GM21423 (cell line): ENCODE measurements at regions not wholly inside any gene's neighbourhood (a gene's known extent, or its start where the extent isn't known, plus 50 kb on each side); places are given as distances from the start of the nearest gene placed in this dataset.
A peak's percentile ranks its signal among the peaks of the same experiment; 100 is the strongest.
"Not testable (repeated sequence)": the region's sequence is repeated elsewhere in the genome, so short reads cannot be mapped to it uniquely, and the experiment has no call there.

Experiments
- ATAC-seq: cut with Tn5 transposase; IDR thresholded peaks from one replicate; pipeline ENCODE4 v1.9.1; 2021; ENCODE audit warnings: mild to moderate bottlenecking, moderate library complexity; ENCODE audit not compliant: unreplicated experiment

DNA sequence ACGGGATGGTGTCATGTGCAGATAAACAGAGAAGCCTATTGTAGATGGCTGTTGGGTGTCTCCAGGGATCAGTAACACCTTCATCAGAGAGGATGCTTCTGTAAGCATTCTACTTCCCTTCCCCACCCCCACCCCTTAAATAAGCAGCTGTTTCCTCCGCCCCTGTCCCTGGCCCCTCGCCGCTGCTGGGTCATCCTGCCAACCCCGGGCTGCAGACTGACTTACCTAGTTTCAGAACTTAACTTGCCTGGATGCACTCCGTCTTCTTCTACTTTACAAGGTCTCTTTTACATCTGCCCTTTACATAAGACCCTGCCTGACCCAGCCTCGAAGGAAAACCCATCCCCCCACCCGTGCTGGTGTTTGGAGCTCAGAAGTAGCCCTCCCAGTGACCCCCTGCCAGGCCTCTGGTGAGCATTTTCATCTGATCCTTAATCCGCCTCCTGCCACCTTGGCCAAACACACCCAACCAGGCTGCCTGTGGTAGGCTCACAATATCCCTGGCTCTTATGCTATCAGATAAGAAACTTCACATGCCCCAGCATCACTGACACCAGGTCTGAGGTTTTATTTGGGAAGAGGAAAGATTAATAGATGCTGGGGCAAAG, 103.0 kb upstream of the HES1 start:
- no peak for ATAC-seq

DNA sequence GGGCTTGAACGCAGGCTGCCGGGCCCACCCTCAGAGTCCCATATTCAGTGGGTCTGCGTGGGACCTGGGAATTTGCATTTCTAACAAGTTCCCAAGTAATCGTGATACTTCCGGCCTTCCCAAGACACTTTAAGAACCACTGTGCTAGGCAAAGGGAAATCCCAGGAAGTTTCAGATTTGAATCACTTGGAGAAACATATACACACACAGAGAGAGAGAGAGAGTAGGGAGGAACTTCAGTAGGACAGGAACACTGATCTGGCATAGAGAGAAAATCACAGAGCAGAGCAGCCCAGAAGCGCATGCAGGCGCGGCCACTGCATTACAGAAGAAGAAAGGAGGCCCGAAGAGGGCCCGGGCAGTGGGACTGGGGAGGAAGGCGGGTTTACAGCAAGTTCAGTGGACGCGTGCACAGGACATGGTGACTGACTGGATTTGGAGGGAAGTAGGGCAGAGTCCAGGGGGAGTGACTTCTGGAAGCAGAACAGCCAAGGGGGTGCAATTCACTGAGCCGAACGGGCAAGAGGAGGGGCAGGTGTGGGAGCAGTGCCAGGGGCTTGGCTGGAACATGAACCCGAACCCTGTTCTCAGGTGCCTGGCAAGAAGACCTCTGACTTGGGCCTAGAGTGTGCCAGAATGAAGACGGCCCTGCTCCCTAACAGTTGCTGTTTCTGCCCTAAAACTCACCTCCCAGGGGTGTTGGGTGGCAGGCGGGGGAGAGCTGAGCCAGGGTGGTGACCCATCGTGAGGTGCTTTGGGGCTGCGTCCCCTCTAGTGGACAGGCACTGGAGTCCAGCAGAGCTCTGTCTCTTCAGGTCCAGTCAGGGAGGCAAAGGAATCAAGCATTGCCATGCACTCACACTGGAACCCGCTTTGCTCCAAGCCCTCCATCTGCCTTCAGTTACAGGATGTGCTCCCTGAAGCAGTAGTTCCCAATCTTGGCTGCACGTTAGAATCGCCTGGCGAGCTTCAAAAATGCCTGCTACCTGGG, 101.3 kb upstream of the HES1 start:
- no peak for ATAC-seq

DNA sequence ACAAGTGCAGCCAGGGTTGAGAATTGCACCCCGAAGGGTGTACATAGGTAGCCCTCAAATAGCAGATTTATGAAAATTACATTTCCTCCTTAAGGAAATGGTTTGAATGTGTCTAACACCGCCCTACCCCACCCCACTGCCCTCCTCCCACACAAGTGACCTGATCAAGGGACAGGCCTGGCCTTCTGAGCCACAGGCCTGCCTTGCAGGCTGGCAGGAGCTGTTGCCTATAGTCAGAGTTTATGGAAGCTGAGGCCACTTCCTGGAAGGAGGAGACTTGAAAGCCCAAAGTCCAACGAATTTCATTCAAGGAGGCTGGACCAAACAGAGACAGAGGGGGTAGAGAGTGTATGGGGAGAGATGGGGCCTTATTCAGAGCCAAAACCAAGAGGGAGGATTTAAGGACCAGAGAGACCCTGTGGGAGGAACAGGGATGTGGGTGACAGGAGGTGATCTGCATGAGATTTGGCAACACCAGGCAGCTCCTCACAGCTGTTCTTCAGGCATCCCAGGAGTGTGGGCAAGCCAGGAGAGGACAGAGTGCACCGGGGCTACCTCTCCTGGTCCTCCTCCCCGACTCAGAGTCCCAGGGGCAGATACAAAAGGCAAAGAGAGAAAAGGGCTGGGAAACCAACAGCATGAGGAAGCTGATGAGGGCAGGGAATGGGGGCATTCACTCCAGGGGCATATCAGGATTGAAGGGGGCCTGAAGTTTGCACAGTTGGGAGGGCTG, 100.4 kb upstream of the HES1 start:
- ATAC-seq = no peak

DNA sequence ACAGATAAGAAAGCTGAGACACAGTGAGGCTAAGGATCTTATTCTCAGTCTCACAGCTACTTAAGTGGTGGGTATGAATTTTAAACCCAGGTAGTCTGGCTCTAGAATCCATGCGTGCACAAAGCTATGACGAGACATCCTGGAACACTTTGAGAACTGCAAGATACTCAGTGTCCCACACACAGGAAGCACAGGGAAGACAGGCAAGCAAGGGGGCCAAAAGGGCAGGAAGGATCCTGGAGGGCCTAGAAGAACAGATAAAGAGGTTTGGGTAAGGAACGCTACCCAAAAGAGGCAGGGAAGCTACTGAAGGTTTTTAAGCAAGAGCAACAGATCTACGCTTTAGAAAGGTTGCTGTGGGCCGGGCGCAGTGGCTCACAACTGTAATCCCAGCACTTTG, 99.1 kb upstream of the HES1 start:
- no peak for ATAC-seq

DNA sequence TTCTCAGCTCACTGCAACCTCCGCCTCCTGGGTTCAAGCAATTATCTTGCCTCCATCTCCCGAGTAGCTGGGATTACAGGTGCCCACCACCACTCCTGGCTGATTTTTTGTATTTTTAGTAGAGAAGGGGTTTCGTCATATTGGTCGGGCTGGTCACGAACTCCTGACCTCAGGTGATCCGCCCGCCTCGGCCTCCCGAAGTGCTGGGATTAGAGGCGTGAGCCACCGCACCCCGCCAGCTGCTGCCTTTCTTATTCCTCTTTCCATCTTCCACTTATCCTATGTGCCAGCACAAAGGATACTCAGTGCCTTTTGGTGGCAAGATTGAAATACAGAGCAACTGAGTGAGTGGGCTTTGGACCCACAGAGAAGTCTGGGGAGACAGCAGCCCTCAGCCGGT, 97.6 kb upstream of the HES1 start:
- not testable (repeated sequence) for ATAC-seq

DNA sequence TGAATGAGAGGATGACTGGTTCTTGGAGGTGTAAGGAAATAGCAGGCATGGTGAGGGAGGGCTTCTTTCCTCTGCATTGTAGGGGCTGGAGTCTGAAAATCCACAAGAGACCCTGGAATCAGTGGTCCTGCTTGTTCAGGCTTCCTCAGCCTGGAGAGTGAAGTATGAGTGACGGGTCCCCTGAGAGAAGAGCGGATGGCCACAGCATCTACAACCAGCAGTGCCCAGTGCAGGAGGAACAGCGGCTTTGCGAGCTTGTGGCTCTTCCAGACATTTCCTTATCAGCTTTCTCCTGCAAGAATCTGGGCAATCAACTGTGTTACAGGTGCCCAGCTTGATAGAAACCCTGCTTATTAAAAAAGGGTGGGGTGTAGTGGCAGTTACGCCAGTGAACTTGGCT, 97.0 kb upstream of the HES1 start:
- ATAC-seq = no peak

DNA sequence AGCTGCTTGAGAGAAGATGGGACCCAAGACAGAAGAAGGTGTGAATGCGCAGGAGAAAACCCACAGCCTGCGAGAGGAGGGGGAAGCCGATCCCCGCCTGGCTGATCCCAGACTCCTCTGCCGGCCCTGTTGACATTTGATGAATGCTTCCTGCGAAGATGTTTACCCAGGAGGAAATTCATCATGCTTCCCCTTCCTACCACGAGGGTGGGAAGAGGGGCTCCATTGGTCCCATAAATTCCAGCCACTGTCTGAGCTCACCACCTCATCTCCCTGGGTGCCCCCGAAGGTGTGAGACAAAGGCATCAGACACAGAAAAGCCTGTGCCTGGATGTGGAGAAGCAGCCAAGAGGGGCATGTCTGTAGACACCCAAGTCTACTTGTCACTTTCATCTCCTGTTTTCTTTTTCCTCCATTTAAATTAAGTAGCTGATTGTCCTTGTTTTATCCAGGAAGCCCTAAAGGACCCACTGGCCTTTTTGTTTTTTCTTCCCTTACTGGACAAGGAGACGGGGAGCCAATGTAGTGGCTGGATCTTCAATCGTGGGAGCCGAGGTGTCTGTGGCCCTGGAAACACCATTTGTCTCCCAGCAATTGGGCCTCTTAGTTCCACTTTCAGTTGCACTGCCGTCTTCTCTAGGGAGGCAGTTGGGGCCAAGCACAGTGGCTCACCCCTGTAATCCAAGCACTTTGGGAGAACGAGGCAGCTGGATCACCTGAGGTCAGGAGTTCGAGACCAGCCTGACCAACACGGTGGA, 95.3 kb upstream of the HES1 start:
- no peak for ATAC-seq

DNA sequence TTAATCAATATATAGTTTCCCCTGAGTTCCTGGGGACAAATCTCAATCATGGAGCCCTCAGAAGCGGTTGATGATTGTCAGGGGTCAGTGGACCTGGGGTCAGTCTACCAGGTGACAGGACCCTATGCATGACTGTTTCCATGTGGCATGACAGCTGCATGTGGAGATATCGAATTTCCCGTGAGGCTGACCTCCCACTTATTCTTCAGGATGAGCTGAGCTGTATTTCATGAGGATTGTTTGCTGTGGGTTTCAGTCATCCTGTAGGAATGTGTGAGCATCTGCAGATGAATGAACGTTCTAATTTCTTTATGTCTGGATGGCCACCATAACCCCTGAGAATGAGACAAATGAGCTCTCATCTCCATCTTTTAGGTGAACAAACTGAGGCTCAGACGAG, 93.0 kb upstream of the HES1 start:
- no peak for ATAC-seq

DNA sequence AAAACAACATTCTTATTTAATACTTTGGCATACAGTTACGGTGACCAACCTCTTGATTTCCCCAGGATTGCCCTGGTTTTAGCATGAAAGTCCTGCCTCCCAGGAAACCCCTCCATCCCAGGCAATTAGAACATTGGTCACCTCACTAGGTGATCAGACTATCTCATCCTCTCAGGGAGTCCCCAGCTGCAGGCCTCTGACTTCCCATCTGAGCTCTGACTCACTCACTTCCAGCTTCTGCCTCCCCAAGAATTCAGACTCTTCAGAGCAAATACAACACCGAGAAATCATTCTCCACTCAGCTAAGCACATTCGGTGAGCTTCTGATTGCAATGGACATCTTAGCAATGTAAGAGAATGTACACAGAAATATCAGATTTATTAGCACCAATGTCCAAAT, 92.4 kb upstream of the HES1 start:
- ATAC-seq = no peak

DNA sequence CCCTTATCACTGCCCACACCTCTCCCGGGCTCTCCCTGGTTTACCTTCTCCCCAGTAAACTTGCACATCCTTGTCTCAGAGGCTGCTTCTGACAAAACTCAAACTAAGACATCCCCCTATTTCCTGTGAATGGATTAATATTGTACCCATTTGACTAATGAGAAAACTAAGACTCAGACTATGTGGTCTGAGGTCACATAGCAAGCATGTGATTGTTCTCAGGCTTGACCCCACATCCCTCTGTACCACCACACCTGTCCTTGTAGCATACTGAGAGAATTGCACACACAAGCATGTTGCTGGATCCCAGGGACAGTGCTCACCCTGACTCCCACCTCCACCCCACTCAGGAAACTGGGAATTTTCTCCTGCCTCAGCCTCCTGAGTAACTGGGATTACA, 90.7 kb upstream of the HES1 start:
- peak; percentile 89 for ATAC-seq

DNA sequence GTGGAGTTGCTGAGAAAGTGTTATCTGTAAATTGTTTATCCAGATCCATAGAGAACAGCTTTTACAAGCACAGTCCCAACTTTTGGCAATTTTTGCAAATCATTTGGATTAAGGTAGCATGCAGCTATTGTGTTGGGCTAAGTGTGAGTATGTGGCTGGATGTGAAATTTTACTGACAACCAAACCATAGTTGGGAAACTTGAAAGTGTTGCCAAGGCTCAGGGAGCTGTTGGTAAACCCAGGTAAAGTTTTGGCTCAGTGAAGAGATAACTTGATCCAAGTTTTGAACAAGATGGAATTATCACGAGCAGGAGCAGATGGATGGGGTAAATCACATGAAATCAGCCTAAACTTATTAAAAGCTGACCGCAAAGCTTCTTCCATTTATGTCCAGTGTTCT, 90.0 kb upstream of the HES1 start:
- ATAC-seq = no peak

DNA sequence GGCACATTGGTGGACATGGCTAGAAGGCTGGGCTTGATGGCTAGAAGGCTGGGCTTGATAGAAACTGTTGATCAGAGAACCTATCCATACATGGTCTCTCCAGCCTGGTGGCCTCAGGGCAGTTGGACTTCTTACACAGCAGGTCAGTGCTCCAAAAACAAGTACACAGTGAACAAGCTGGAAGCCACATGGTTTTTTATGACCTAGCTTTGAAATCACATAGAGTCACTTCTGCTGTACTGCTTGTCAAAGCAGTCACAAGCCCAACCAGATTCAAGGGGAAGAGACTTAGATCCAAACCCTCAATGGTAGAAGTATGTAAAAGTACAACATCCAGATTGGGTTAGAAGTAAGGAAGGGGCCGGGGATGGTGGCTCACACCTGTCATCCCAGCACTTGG, 89.4 kb upstream of the HES1 start:
- no peak for ATAC-seq

DNA sequence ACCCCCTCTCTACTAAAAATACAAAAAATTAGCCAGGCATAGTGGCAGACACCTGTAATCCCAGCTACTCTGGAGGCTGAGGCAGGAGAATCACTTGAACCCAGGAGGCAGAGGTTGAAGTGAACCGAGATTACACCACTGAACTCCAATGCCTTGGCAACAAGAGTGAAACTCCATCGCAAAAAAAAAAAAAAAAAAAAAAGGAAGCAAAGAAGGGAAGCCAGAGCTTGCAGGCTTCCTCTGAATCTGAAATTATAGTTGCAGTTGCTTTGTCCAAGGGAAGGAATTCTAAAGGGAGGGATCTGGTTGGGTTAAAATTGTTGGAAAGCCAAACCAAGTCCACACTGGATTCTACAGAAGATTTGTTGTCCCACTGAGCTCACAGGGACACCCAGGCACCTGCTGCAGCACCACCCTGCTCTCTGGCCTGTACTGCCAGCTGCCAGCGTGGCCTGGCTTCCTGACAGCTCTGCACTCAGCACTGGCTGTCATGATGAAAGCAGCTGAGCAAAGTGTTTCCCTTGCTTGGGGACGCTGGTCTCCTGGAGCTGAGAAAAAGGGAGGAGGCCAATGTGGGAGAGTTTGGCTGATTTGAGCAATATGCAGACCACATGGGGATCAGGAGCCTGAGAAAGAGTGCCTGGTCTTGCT, 88.8 kb upstream of the HES1 start:
- no peak for ATAC-seq

DNA sequence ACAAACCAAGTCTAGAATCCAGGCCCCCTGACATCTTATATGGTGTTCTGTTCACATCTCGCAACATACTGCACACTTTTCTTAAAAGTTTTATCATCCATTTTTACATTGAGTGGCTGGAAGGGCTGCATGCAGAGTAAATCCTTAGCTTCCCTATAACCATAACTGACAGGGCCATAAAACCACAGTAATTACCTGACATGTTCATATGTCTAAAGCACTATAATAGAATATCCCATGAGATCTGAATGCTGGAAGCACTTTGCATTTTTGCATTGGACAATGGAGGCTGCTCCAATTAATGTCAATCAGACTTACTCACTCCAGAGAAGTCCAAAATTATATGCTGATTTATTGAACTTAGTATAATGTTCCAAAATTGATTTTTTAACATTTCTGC, 86.6 kb upstream of the HES1 start:
- ATAC-seq = no peak

DNA sequence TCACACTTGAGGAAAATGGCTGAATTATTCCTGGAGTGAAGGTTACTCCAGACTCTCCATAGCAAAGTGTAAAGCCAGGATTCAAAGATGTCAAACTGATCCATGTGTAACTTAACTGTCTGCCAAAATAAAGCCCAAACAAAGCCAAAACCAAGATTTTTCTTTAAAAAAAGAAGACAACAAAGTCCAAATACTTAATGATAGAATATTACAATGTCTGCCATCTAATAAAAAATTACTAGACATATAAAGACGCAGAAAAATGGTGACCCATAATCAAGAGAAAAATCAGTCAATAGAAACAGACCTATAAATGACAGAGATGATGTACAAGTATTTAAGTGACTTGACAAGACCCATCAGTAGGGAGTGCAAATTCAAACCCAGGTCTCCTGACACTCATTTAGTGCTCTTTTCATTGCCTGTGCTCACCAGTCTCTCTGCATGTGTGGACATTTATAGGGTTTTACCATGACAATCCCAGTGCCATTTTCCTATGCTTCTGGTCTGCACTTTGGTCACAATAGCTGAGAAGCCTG, 85.1 kb upstream of the HES1 start:
- no peak for ATAC-seq

DNA sequence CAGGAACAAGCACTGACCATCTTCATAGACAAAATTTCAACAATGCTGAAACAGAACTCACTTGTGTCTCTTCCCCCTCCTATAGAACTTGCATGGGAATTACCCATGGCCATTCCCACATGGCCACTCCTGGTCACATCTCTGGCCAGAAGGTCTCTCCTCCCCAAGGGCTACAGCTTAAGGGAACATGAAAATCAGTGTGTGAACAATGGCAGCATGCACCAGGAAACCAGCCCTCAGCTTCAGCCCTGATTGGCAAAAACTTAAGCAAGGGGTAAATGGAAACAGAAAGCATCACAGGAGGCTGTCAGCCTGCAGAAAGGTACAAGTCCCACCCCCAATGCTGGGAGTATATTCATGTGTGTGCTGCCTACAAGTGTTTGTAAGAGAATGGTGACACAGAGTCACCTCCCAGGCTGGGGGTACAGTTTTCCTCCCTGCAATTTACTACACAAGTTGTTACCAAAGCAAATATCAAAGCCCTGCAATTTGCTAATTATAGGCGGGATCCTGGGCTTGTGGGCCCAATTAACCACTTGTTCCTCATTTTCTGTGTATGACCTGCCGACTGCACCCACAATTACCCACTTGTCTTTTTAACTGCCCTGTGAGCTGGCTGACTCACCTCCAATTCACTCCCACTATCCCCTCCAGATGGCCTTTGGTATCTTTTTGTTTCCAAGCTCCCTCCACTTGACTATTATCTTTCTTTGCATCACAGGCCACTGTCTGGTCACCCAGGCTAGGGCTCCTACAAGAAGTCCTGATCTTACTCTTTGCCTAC, 84.4 kb upstream of the HES1 start:
- ATAC-seq = no peak

DNA sequence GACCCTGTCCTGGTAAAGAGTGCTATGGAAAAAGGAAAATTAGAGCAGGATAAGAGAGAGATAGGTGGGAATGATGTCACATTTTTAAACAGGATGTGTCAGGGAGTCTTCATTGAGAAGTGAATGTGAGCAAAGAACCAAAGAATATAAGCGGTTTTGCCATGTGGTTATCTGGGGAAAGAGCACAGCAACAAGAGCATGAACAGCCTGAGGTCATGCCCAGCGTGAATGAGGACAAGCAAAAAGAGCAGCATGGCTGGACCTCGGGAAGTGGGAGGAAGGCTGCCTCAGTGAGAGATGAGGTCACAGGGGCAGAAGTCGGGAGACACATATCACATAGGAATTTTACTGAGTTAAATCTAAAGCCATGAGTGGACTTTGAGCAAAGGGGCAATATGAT, 82.8 kb upstream of the HES1 start:
- ATAC-seq = no peak

DNA sequence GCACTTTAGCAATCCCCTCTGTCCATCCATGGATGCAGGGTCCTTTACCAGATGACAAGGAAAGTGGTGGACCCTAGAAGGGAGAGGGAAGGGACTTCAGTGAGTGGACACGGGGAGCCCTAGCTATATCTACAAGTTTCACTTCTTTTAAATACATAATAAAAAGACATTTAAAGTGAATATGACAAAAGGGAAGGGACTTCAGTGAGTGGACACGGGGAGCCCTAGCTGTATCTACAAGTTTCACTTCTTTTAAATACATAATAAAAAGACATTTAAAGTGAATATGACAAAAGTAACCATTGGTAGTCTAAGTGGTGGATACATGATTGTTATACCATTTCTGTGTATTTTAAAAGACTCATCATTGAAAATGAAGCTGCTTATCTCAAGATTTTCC, 81.9 kb upstream of the HES1 start:
- ATAC-seq = no peak

DNA sequence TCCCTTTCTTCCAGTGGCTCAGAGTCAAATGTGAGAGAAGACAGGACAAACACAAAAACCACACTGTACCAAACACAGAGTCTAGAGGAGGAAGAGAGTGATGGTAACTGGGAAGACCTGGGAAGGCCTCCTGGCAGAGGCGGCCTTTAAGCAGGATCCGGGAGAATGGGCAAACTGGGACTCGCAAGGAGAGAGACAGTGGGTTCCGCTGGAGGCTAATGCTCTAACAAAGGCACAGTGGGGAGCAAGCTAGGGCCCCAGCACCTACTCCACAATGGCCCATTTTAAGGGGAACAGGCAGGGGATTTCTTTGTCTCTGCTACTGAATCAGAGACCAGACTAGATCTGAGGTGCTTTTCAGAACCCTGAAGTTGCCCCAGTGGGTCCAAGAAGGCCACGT, 81.4 kb upstream of the HES1 start:
- no peak for ATAC-seq

DNA sequence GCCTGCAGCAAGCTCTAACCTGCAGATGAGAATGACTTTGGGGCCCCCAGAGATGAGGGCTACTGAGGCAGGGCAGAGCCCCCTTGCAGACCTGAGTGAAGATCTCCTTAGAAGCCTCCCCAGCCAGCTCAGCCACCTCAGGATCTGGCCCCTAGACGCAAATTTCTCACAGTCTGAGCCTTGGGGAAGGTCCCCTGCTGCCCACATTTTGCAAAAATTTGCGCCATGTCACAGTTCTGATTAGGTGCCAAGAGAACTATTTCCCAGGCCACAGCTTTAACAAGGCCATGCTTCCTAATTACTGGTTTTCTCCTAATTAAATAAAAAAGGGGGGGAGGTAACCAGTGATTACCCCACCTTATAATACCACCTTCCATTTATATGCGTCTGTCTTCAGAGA, 81.0 kb upstream of the HES1 start:
- ATAC-seq = no peak
